Prostate gland (tissue), 2 donors: ENCODE measurements at regions not wholly inside any gene's neighbourhood (a gene's known extent, or its start where the extent isn't known, plus 50 kb on each side); places are given as distances from the start of the nearest gene placed in this dataset.

Source experiments
- POLR2A ChIP-seq: fragments of 450-650 bp; IDR thresholded peaks from one replicate; pipeline ENCODE4 v1.6.1; 2016; ENCODE audit warnings: antibody characterized with exemption, mild to moderate bottlenecking
- POLR2AphosphoS5 ChIP-seq: sonication (generic); formaldehyde crosslinking; IDR thresholded peaks from one replicate; pipeline ENCODE4 v1.6.1; 2017; ENCODE audit warnings: antibody characterized with exemption
- TF ChIP-seq, protein P1 (sequence below), 4 experiments: fragments of 200-600 bp in 2 of 4; fragments of 450-650 bp in 2 of 4; sonication (generic) in 2 of 4; IDR thresholded peaks; 1 replicate in 3 of 4; 2 replicates in 1 of 4; pipeline ENCODE4 v1.5.1; 2016 to 2019; ENCODE audit warnings: antibody characterized with exemption in 4 of 4, mild to moderate bottlenecking in 2 of 4, moderate library complexity in 2 of 4

DNA sequence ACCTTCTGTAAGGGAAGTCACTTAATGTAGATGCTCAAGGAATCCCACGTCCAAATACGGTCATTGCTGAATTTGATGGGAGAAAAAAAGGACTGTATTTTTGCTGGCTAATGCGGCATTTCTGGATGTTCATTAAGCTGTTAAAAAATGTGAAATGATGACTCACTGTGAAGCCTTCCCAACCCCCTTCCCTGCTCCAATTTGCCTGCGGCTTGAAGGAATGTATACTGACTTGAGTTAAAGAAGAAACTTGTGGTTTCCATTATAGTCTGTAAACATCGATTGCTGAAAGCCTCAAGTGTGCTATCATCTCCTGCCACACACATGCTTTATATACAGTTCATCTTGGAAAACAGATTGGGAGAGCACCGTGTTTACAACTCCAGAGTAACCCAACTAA, 249.1 kb upstream of the JAG1 start:
- no peak for TF ChIP-seq POLR2AphosphoS5
- TF ChIP-seq, protein P1, sequence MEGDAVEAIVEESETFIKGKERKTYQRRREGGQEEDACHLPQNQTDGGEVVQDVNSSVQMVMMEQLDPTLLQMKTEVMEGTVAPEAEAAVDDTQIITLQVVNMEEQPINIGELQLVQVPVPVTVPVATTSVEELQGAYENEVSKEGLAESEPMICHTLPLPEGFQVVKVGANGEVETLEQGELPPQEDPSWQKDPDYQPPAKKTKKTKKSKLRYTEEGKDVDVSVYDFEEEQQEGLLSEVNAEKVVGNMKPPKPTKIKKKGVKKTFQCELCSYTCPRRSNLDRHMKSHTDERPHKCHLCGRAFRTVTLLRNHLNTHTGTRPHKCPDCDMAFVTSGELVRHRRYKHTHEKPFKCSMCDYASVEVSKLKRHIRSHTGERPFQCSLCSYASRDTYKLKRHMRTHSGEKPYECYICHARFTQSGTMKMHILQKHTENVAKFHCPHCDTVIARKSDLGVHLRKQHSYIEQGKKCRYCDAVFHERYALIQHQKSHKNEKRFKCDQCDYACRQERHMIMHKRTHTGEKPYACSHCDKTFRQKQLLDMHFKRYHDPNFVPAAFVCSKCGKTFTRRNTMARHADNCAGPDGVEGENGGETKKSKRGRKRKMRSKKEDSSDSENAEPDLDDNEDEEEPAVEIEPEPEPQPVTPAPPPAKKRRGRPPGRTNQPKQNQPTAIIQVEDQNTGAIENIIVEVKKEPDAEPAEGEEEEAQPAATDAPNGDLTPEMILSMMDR (IDR thresholded peaks at IDR 0.05): no peak
- TF ChIP-seq POLR2A: no peak
